HFF-Myc (cell line): ENCODE measurements at regions not wholly inside any gene's neighbourhood (a gene's known extent, or its start where the extent isn't known, plus 50 kb on each side); places are given as distances from the start of the nearest gene placed in this dataset.

Source experiments
- DNase-seq: peaks from one replicate; pipeline ENCODE4 v3.0.0-alpha.2; 2011; ENCODE audit warnings: low read depth; ENCODE audit errors: extremely low read depth
- H3K4me3 ChIP-seq: replicated peaks from 2 replicates; pipeline ENCODE4 v1.5.1; 2011; ENCODE audit warnings: low read depth, mild to moderate bottlenecking, control low read depth, low read length
- TF ChIP-seq, protein P1 (sequence below): IDR thresholded peaks from 2 replicates; pipeline ENCODE4 v1.5.1; 2012; ENCODE audit warnings: mild to moderate bottlenecking, low read depth, low read length, control low read depth; ENCODE audit errors: missing control alignments

DNA sequence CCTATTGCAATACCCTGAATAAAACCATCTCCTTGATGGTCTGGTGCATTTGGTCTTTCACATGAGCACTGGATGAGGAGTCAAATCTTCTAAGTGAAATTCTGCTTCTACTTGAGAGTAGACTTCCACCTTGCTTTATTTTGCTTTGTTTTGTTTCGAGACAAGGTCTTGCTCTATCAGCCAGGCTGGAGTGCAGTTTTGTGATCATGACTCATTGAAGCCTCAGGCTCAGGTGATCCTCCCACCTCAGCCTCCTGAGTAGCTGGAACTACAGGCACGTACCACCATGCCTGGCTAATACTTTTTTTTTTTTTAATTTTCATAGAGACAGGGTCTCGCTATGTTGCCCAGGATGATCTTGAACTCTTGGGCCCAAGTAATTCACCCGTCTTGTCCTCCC is 65.8 kb upstream of the F3 start:
- TF ChIP-seq, protein P1, sequence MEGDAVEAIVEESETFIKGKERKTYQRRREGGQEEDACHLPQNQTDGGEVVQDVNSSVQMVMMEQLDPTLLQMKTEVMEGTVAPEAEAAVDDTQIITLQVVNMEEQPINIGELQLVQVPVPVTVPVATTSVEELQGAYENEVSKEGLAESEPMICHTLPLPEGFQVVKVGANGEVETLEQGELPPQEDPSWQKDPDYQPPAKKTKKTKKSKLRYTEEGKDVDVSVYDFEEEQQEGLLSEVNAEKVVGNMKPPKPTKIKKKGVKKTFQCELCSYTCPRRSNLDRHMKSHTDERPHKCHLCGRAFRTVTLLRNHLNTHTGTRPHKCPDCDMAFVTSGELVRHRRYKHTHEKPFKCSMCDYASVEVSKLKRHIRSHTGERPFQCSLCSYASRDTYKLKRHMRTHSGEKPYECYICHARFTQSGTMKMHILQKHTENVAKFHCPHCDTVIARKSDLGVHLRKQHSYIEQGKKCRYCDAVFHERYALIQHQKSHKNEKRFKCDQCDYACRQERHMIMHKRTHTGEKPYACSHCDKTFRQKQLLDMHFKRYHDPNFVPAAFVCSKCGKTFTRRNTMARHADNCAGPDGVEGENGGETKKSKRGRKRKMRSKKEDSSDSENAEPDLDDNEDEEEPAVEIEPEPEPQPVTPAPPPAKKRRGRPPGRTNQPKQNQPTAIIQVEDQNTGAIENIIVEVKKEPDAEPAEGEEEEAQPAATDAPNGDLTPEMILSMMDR: no peak
- H3K4me3 ChIP-seq: no peak overlapping the region
- DNase-seq: no peak

DNA sequence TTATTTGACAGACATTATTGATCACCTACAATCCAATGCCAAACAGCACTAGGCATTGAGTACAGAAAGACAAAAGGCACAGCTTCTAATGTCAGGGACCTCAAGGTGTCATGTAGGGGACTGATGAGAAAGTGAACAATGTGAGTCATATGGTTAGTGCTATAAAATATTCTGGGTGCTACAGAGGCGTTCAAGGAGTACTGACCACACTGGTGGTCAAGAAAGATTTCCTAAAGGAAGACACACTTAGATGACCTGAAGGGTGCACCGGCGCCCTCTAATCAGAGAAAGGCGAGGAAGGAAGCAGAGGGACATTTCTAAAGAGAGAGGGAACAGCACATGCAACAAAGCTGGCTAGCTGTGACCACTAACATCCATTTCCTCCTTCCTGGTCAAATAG is 64.9 kb upstream of the F3 start:
- TF ChIP-seq, protein P1: no peak
- DNase-seq: no peak

DNA sequence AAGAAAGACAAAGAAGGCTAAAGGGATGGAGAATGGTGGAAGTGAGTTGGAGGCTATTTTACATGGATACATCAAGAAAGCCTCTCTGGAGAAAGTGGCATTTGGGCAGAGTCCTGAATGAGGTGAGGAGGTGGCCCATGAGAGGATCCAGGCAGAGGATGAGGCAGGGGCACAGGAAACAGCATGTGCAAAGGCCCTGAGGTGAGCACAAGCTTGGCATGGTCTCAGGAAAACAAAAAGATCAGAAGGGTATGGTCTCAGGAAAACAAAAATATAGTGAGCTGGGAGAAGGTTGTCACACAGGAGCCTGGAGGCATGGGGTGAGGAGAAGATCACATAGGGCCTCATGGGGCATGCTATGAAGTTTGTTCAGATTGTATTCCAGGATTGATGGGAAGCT is 62.1 kb upstream of the F3 start:
- H3K4me3 ChIP-seq: no peak overlapping the region
- TF ChIP-seq, protein P1: no peak
- no peak for DNase-seq

More for the DNA sequence above, 64.9 kb upstream of the F3 start:
- no peak overlapping the region for H3K4me3 ChIP-seq

DNA sequence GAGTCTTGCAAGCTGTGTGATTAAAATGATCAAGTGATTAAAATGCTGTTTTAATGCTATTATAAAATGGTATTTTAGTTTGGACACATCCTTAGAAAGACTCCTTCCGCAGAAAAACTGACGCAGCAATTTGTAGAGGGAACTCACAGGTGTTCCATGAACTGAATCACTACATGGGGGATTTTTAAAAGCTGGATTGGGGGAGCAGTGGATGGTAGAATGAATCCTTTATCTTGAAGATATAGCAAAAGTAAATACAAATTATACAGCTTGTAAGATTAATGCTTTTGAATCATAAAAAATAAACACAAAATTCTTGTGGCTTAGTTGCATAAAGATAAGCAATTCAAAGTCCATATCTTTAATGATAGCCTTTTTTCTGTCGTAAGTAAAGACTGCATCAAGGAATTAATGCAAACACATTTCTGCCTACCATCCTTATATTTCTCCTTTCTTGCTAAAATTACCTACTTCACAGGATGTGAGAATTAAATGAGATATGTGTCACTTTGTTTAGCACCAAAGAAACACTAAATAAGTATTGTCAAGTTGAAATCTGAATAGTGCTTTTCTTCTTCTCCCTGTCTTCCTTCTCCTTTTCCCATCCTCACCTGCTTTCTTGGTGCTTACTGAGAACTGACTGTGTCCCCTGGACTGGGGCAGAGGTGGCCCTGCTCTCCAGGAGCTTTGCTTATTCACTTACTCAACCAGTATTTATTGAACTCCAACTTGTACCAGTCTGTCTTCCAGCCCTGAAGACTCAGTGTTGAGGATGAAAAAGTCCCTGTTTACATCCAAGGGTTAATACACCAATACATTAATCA is 61.5 kb upstream of the F3 start:
- TF ChIP-seq, protein P1: no peak
- DNase-seq: no peak
- H3K4me3 ChIP-seq: no peak overlapping the region

DNA sequence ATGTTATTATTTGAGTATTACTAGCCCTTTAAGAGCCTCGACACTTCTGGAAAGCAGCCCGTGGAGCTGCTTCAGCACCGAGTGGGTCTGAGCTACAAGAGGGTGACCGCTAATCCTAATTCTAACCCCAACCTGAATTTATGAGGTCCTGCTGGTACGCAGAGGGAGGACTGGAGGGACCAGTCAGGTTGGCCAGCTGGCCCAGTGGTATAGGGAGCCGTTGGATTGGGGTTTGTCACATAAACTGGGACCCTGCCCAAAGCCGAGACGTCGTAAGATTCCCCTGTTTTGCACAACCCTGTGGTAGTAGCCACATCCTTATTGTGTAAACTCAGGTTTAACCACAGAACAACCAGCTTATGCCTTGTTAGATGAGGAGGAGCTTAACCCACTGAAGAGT is 60.8 kb upstream of the F3 start:
- DNase-seq: no peak
- TF ChIP-seq, protein P1: no peak
- no peak overlapping the region for H3K4me3 ChIP-seq

DNA sequence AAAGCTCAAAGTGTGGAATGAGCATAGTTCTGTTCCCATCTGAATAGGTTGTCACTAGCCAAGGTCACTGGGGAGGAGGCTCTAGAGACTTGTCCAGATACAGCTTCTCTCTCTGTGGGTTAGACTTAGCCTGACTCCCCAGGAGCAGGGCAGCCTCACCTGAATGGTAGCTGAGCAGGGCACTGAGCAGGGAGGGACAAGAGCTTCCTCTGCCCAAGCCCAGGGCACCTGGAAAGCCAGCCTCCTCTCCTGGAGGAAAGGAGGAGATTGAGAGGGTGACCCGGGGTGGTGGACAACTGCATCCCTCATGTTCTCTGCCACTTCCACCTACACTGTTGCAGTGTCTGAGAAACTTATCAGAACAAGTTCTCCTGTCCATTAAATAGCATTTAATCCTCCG is 59.0 kb upstream of the F3 start:
- no peak overlapping the region for H3K4me3 ChIP-seq
- no peak for DNase-seq
- TF ChIP-seq, protein P1: no peak
